Spleen (tissue), 7 donors: ENCODE measurements at regions not wholly inside any gene's neighbourhood (a gene's known extent, or its start where the extent isn't known, plus 50 kb on each side); places are given as distances from the start of the nearest gene placed in this dataset.

ENCODE experiments used
- POLR2A ChIP-seq, 3 donors: fragments of 450-650 bp; IDR thresholded peaks; one replicate each; pipeline ENCODE4 v1.5.1; 2017; ENCODE audit warnings: antibody characterized with exemption in 3 of 3, mild to moderate bottlenecking in 1 of 3
- TF ChIP-seq, protein P1 (sequence below), 11 experiments: fragments of 200-600 bp in 7 of 11; fragments of 450-650 bp in 4 of 11; sonication (generic) in 4 of 11; IDR thresholded peaks in 8 of 11; conservative IDR thresholded peaks in 3 of 11; 1 replicate in 7 of 11; 2 replicates in 4 of 11; pipeline versions ENCODE4 v1.4.0 to v1.8.0; 2016 to 2021; ENCODE audit warnings: antibody characterized with exemption in 11 of 11, inconsistent platforms in 4 of 11, mild to moderate bottlenecking in 1 of 11
- donor health status: DM: no; HTN: no; CAD: no; lungs with moderate emphysema.
- donor health status: DM: no; HTN: no; CAD: no.
- donor health status: DM: no; HTN: no; CAD: no.

DNA sequence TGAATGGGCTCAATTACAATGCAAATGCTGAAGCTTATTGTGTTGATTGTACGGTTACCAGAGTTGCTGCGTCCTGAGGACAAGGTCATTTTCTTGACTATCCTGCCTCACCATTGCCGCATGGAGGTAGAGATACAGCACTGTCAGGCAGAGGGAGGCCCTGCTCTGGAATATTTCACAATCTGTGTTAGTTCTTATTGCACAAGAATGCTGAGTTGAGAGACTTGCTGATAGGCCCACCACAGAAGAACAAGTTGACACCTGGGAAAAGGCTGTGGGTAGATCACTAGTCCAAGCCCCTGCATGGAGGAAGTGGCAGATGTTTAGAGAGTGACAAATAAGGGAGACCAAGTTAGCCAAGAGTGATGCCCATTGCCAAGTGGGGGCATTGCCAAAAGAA lies 344.5 kb upstream of the ITGA1 start:
- TF ChIP-seq, protein P1, sequence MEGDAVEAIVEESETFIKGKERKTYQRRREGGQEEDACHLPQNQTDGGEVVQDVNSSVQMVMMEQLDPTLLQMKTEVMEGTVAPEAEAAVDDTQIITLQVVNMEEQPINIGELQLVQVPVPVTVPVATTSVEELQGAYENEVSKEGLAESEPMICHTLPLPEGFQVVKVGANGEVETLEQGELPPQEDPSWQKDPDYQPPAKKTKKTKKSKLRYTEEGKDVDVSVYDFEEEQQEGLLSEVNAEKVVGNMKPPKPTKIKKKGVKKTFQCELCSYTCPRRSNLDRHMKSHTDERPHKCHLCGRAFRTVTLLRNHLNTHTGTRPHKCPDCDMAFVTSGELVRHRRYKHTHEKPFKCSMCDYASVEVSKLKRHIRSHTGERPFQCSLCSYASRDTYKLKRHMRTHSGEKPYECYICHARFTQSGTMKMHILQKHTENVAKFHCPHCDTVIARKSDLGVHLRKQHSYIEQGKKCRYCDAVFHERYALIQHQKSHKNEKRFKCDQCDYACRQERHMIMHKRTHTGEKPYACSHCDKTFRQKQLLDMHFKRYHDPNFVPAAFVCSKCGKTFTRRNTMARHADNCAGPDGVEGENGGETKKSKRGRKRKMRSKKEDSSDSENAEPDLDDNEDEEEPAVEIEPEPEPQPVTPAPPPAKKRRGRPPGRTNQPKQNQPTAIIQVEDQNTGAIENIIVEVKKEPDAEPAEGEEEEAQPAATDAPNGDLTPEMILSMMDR (IDR thresholded peaks at IDR 0.05 in 8 of 11, conservative IDR thresholded peaks at IDR 0.05 in 3 of 11), result no peak
- no peak for TF ChIP-seq POLR2A (IDR thresholded peaks at IDR 0.05)
